Endothelial cell of umbilical vein (primary cell): ENCODE measurements at regions not wholly inside any gene's neighbourhood (a gene's known extent, or its start where the extent isn't known, plus 50 kb on each side); places are given as distances from the start of the nearest gene placed in this dataset.

Source experiments
- BruUV-seq: library from RNA; stranded (reverse); fragments of 400-500 nt; replicated peaks from 2 replicates; lab custom pipeline; 2021; lab: Mats Ljungman, UMichigan
- CTCF ChIA-PET: fragments of 300-600, 350-600 bp; sonication (Branson Sonifier 250); formaldehyde crosslinking; loops from one replicate; lab custom pipeline; 2021; ENCODE audit warnings: antibody characterized with exemption, inconsistent platforms; lab: Charles Lee
- POLR2A ChIA-PET: fragments of 300-600, 350-600 bp; sonication (Branson Sonifier 250); formaldehyde crosslinking; loops from one replicate; lab custom pipeline; 2021; ENCODE audit warnings: antibody characterized with exemption, inconsistent platforms; lab: Charles Lee
- DNase-seq: peaks from one replicate; pipeline ENCODE4 v3.0.0-alpha.2; 2011; ENCODE audit warnings: low read depth, low spot score
- FAIRE-seq: peaks from 2 replicates; lab custom pipeline; 2011; peaks lifted over from hg19 to GRCh38; lab: Jason Lieb, UNC
- H2AFZ ChIP-seq: 2 replicates; pipeline ENCODE4 v1.6.0; 2012; ENCODE audit warnings: low read depth, low read length, control low read depth, inconsistent platforms
- H3K27ac ChIP-seq: 2 replicates; pipeline ENCODE4 v1.5.1; 2011; ENCODE audit warnings: low read depth, mild to moderate bottlenecking, control low read depth, low read length, moderate library complexity; ENCODE audit not compliant: insufficient read depth
- H3K27me3 ChIP-seq, 2 experiments: 2 replicates each; pipeline versions ENCODE4 v1.6.0 to v1.6.1; 2011; ENCODE audit warnings: low read length in 2 of 2, mixed read lengths in 1 of 2; ENCODE audit not compliant: control insufficient read depth in 2 of 2, insufficient read depth in 2 of 2
- H3K36me3 ChIP-seq, 2 experiments: 2 replicates in 1 of 2; 3 replicates in 1 of 2; pipeline ENCODE4 v1.5.1; 2011; ENCODE audit warnings: low read length in 2 of 2, mild to moderate bottlenecking in 1 of 2, moderate library complexity in 1 of 2; ENCODE audit not compliant: control insufficient read depth in 2 of 2, insufficient read depth in 2 of 2; ENCODE audit errors: extremely low read depth in 1 of 2
- H3K4me1 ChIP-seq: 3 replicates; pipeline ENCODE4 v1.5.1; 2011; ENCODE audit warnings: mild to moderate bottlenecking, low read length; ENCODE audit not compliant: control insufficient read depth, insufficient read depth; ENCODE audit errors: extremely low read depth
- H3K4me2 ChIP-seq: 2 replicates; pipeline ENCODE4 v1.6.1; 2011; ENCODE audit warnings: low read length, control low read depth, mixed read lengths; ENCODE audit not compliant: insufficient read depth
- H3K4me3 ChIP-seq, 3 experiments: fragments of 200-600 bp in 1 of 3; sonication (generic), shearing (Covaris generic) in 1 of 3; replicated peaks in 1 of 3; 2 replicates each; pipeline ENCODE4 v1.5.1; 2011 to 2016; ENCODE audit warnings: control low read depth in 3 of 3, low read length in 3 of 3, mild to moderate bottlenecking in 2 of 3, inconsistent platforms in 1 of 3, low read depth in 1 of 3, moderate library complexity in 1 of 3; ENCODE audit not compliant: insufficient read depth in 1 of 3
- H3K79me2 ChIP-seq: 2 replicates; pipeline ENCODE4 v1.6.0; 2012; ENCODE audit warnings: low read length, inconsistent platforms; ENCODE audit not compliant: control insufficient read depth, insufficient read depth
- H3K9ac ChIP-seq: replicated peaks from 2 replicates; pipeline ENCODE3; 2011; ENCODE audit warnings: low read length, control low read depth; ENCODE audit not compliant: insufficient read depth; ENCODE audit errors: extremely low read depth
- H3K9me1 ChIP-seq: replicated peaks from 3 replicates; pipeline ENCODE4 v1.6.0; 2011; ENCODE audit warnings: mild to moderate bottlenecking, low read length; ENCODE audit not compliant: control insufficient read depth, insufficient read depth; ENCODE audit errors: extremely low read depth
- H3K9me3 ChIP-seq: replicated peaks from 2 replicates; pipeline ENCODE4 v1.5.1; 2012; ENCODE audit warnings: low read length, inconsistent platforms; ENCODE audit not compliant: control insufficient read depth, insufficient read depth
- H4K20me1 ChIP-seq: replicated peaks from 2 replicates; pipeline ENCODE3; 2011; ENCODE audit warnings: mild to moderate bottlenecking, low read length; ENCODE audit not compliant: control insufficient read depth, insufficient read depth; ENCODE audit errors: extremely low read depth
- CTCF ChIP-seq, 2 donors: IDR thresholded peaks; 1 replicate in 1 of 2; 2 replicates in 1 of 2; pipeline ENCODE4 v1.5.1; 2011; ENCODE audit warnings: low read length in 2 of 2, mild to moderate bottlenecking in 2 of 2, moderate library complexity in 2 of 2, control low read depth in 1 of 2, inconsistent platforms in 1 of 2, low read depth in 1 of 2; ENCODE audit not compliant: insufficient read depth in 1 of 2; ENCODE audit errors: extremely low read depth in 1 of 2
- EZH2 ChIP-seq: IDR thresholded peaks from 2 replicates; pipeline ENCODE4 v1.6.1; 2012; ENCODE audit warnings: borderline replicate concordance, low read depth, mild to moderate bottlenecking, moderate library complexity, low read length, inconsistent platforms; ENCODE audit not compliant: severe bottlenecking
- FOS ChIP-seq: IDR thresholded peaks from 2 replicates; pipeline ENCODE4 v1.6.1; 2011; ENCODE audit warnings: mild to moderate bottlenecking, low read length, moderate library complexity, borderline replicate concordance; ENCODE audit not compliant: insufficient read depth
- GATA2 ChIP-seq: IDR thresholded peaks from 2 replicates; pipeline ENCODE4 v1.7.0; 2011; ENCODE audit warnings: low read depth, mild to moderate bottlenecking, moderate library complexity, mixed read lengths, low read length; ENCODE audit not compliant: insufficient read length, insufficient read depth
- JUN ChIP-seq: IDR thresholded peaks from 2 replicates; pipeline ENCODE4 v1.6.1; 2011; ENCODE audit warnings: borderline replicate concordance, low read depth; ENCODE audit not compliant: insufficient read length, insufficient read depth
- MAX ChIP-seq: IDR thresholded peaks from 2 replicates; pipeline ENCODE4 v1.6.1; 2011; ENCODE audit not compliant: insufficient read depth, insufficient read length
- MYC ChIP-seq: IDR thresholded peaks from one replicate; pipeline ENCODE4 v1.6.1; 2011; ENCODE audit warnings: mild to moderate bottlenecking, low read depth, low read length
- POLR2A ChIP-seq: IDR thresholded peaks from 2 replicates; pipeline ENCODE4 v1.6.1; 2012; ENCODE audit warnings: low read depth, mild to moderate bottlenecking, control low read depth, low read length
- POLR2AphosphoS5 ChIP-seq: IDR thresholded peaks from 2 replicates; pipeline ENCODE4 v1.6.1; 2012; ENCODE audit warnings: low read depth, mild to moderate bottlenecking, control low read depth, low read length, moderate library complexity; ENCODE audit not compliant: insufficient read depth
- dilution Hi-C: fragments of 300-500 bp; cut with MboI; formaldehyde crosslinking; loops from one replicate; pipeline ENCODE4 v1.15.0; 2019; ENCODE audit warnings: low sequenced_read_pairs; ENCODE audit not compliant: extremely low pct_ligation_motif_present
- intact Hi-C: fragments of 100-400 bp; cut with micrococcal nuclease; formaldehyde crosslinking; loops from one replicate; pipeline ENCODE4 v1.10.0; 2022

- Histone ChIP-seq H3K27ac (no peak overlapping the region), H3K4me3 (no peak overlapping the region), H3K9me3 (no peaks in the 10 kb centered on the region), H2AFZ (no peak overlapping the region), H4K20me1 (no peaks in the 10 kb centered on the region), H3K4me1 (no peaks in the 10 kb centered on the region), H3K79me2 (no peaks in the 10 kb centered on the region), H3K27me3 (no peaks in the 10 kb centered on the region), H3K9ac (no peak overlapping the region), H3K36me3 (no peaks in the 10 kb centered on the region), H3K4me2 (no peak overlapping the region), H3K9me1 (no peaks in the 10 kb centered on the region)
- no peak for DNase-seq
- no peak for FAIRE-seq
- TF ChIP-seq JUN (no peak), GATA2 (no peak), MYC (no peak), EZH2 (no peak), POLR2A (no peak), POLR2AphosphoS5 (no peak), MAX (no peak), FOS (no peak), CTCF (IDR thresholded peaks at IDR 0.05; ENCODE audit: extremely low read depth in 1 of 2, insufficient read depth in 1 of 2, low read depth in 1 of 2, low read length in 2 of 2) (no peak)
- intact Hi-C loops (no loop called here), dilution Hi-C loops (no loop called here)
- ChIA-PET POLR2A (no interaction called here), CTCF (no interaction called here)
- no TSS peak for BruUV-seq
Measured at GRCh38 chr1:232718928-232719927, 86.0 kb upstream of the MAP10 start.
